ENCODE measurements at regions not wholly inside any gene's neighbourhood (a gene's known extent, or its start where the extent isn't known, plus 50 kb on each side); places are given as distances from the start of the nearest gene placed in this dataset.

GRCh38 chrX:8868070-8868773 lies 67.0 kb upstream of the FAM9A start:
- no peak for DNase-seq

- no peak for DNase-seq
These were observed 66.2 kb upstream of the FAM9A start for GRCh38 chrX:8867406-8867805.

- peak; percentile 15 for DNase-seq
These were observed 63.0 kb upstream of the FAM9A start for GRCh38 chrX:8864161-8864560.

- DNase-seq, result no peak
These were observed 60.7 kb upstream of the FAM9A start for GRCh38 chrX:8861908-8862307.

- no peak for DNase-seq
These were observed 50.2 kb upstream of the FAM9A start for GRCh38 chrX:8851231-8851886.
